ENCODE measurements at regions not wholly inside any gene's neighbourhood (a gene's known extent, or its start where the extent isn't known, plus 50 kb on each side); places are given as distances from the start of the nearest gene placed in this dataset.
A peak's percentile ranks its signal among the peaks of the same experiment; 100 is the strongest.
"Not testable (repeated sequence)": the region's sequence is repeated elsewhere in the genome, so short reads cannot be mapped to it uniquely, and the experiment has no call there.

- Histone ChIP-seq H3K27ac (no peak overlapping the region), H3K4me3 (no peak overlapping the region), H3K4me2 (no peak overlapping the region), H3K4me1 (no peaks in the 10 kb centered on the region), H3K9me3 (no peaks in the 10 kb centered on the region)
- peak; percentile 9 for TF ChIP-seq MAFK (IDR thresholded peaks at IDR 0.05; ENCODE audit: partially characterized antibody)
- TF ChIP-seq CHD4 (IDR thresholded peaks at IDR 0.05; ENCODE audit: borderline replicate concordance), result no peak
- no peak for ATAC-seq
- ChIA-PET CTCF (no interaction called here), POLR2A (no interaction called here)
- no peak for DNase-seq (ENCODE audit: low read depth in 1 of 2, low spot score in 1 of 2)
- no peak for FAIRE-seq
- WGBS (ENCODE audit: missing lambda C conversion rate), result 15% methylated on average over 2 of the region's 2 CpGs
Measured at GRCh38 chr3:70702132-70702531, 389.7 kb upstream of the MDFIC2 start.

GRCh38 chr3:70684701-70685100 is 372.3 kb upstream of the MDFIC2 start:
- CTCF ChIA-PET, result interaction anchor here (0.7 kb wide), 1 partner anchor 81 kb away, joined by 3 read pairs; no protein-coding TSS in a partner anchor
- WGBS (ENCODE audit: missing lambda C conversion rate), result 4% methylated on average over 1 of the region's 1 CpG

GRCh38 chr3:70675810-70676209 is 363.4 kb upstream of the MDFIC2 start:
- ATAC-seq; CTCF ChIA-PET; H3K9me3 ChIP-seq; H3K27ac ChIP-seq; H3K4me2 ChIP-seq; H3K4me1 ChIP-seq; H3K4me3 ChIP-seq; FAIRE-seq; POLR2A ChIA-PET; DNase-seq (ENCODE audit: low read depth in 1 of 2, low spot score in 1 of 2): not testable (repeated sequence)
- WGBS (ENCODE audit: missing lambda C conversion rate), result 24% methylated on average over 3 of the region's 3 CpGs

More at GRCh38 chr3:70684701-70685100, 372.3 kb upstream of the MDFIC2 start:
- POLR2A ChIA-PET, result no interaction called here
- H3K4me1 ChIP-seq, result no peaks in the 10 kb centered on the region
- no peak overlapping the region for H3K4me3 ChIP-seq
- no peak overlapping the region for H3K4me2 ChIP-seq
- no peaks in the 10 kb centered on the region for H3K9me3 ChIP-seq
- no peak for FAIRE-seq
- no peak for TF ChIP-seq MAX (IDR thresholded peaks at IDR 0.05)
- TF ChIP-seq SMC3 (IDR thresholded peaks at IDR 0.05), result no peak
- TF ChIP-seq KDM5A (IDR thresholded peaks at IDR 0.05), result no peak
- no peak for TF ChIP-seq HMGXB4 (CRISPR knock-in tag; IDR thresholded peaks at IDR 0.05; ENCODE audit: borderline replicate concordance)
- no peak for TF ChIP-seq PHF8 (IDR thresholded peaks at IDR 0.05; ENCODE audit: borderline replicate concordance, low read depth)
- TF ChIP-seq CBX2 (IDR thresholded peaks at IDR 0.05; ENCODE audit: borderline replicate concordance, low read depth), result no peak
- TF ChIP-seq GATA3 (IDR thresholded peaks at IDR 0.05; ENCODE audit: borderline replicate concordance), result no peak
- no peak for TF ChIP-seq PBX3 (IDR thresholded peaks at IDR 0.05)
- TF ChIP-seq SREBF2 (IDR thresholded peaks at IDR 0.05), result no peak
- no peak for TF ChIP-seq HES2 (IDR thresholded peaks at IDR 0.05)
- TF ChIP-seq NPAS2 (CRISPR knock-in tag; IDR thresholded peaks at IDR 0.05; ENCODE audit: borderline replicate concordance), result no peak
- no peak for TF ChIP-seq HEYL (CRISPR knock-in tag; IDR thresholded peaks at IDR 0.05)
- no peak for TF ChIP-seq NFE2L2 (conservative IDR thresholded peaks at IDR 0.05; ENCODE audit: low read length)
- no peak for ATAC-seq
- no peak for DNase-seq (ENCODE audit: low read depth in 1 of 2, low spot score in 1 of 2)
- no peak overlapping the region for H3K27ac ChIP-seq

- WGBS (ENCODE audit: missing lambda C conversion rate), result 50% methylated on average over 11 of the region's 11 CpGs
- TF ChIP-seq RNF2 (IDR thresholded peaks at IDR 0.05; ENCODE audit: borderline replicate concordance, low read depth) (no peak), RARB (CRISPR knock-in tag; IDR thresholded peaks at IDR 0.05) (no peak), NPAS2 (CRISPR knock-in tag; IDR thresholded peaks at IDR 0.05; ENCODE audit: borderline replicate concordance) (no peak), BCL3 (IDR thresholded peaks at IDR 0.05) (no peak), POLR2A (IDR thresholded peaks at IDR 0.05; ENCODE audit: low read length) (no peak), JUN (IDR thresholded peaks at IDR 0.05) (no peak), MAFK (IDR thresholded peaks at IDR 0.05; ENCODE audit: partially characterized antibody) (no peak), FOSB (CRISPR knock-in tag; IDR thresholded peaks at IDR 0.05) (no peak)
- POLR2A ChIA-PET, result no interaction called here
- no peak for FAIRE-seq
- H3K4me3 ChIP-seq, result no peak overlapping the region
- no peak for DNase-seq (ENCODE audit: low read depth in 1 of 2, low spot score in 1 of 2)
- H3K4me2 ChIP-seq, result no peak overlapping the region
- CTCF ChIA-PET, result no interaction called here
- ATAC-seq, result no peak
- no peak overlapping the region for H3K27ac ChIP-seq
- H3K9me3 ChIP-seq, result no peaks in the 10 kb centered on the region
- no peaks in the 10 kb centered on the region for H3K4me1 ChIP-seq
Measured at GRCh38 chr3:70658513-70659310, 346.3 kb upstream of the MDFIC2 start.

Data from A549 (cell line).